Stimulated activated memory B cell treated with anti-CD40 and anti-IgM and Interleukin-4, amounts not matched to agents 10 μg/mL and 1 μg/mL and 100 μg/mL, for 72 hours (primary cell): ENCODE measurements at regions not wholly inside any gene's neighbourhood (a gene's known extent, or its start where the extent isn't known, plus 50 kb on each side); places are given as distances from the start of the nearest gene placed in this dataset.

Source experiments
- ATAC-seq: fragments of 150-1000 bp; cut with Tn5 transposase; 2 replicates; pipeline ENCODE4 v1.10.0; 2021
- H3K27ac Mint-ChIP-seq: one replicate; pipeline ENCODE4 v1.8.0; 2022; ENCODE audit warnings: mild to moderate bottlenecking, mixed read lengths
- H3K27me3 Mint-ChIP-seq: one replicate; pipeline ENCODE4 v1.8.0; 2022; ENCODE audit warnings: mixed read lengths
- H3K36me3 Mint-ChIP-seq: one replicate; pipeline ENCODE4 v1.8.0; 2022; ENCODE audit warnings: mixed read lengths
- H3K4me1 Mint-ChIP-seq: one replicate; pipeline ENCODE4 v1.8.0; 2022; ENCODE audit warnings: mixed read lengths
- H3K4me3 Mint-ChIP-seq: one replicate; pipeline ENCODE4 v1.8.0; 2022; ENCODE audit warnings: mild to moderate bottlenecking, moderate library complexity, mixed read lengths
- H3K9me3 Mint-ChIP-seq: one replicate; pipeline ENCODE4 v1.8.0; 2022; ENCODE audit warnings: mixed read lengths

- Mint-ChIP-seq H3K4me3 (no peak overlapping the region), H3K27ac (no peak overlapping the region), H3K4me1 (peaks cover 15% of the 10 kb centered on the region)
Observed at GRCh38 chr6:163655217-163656121, 241.0 kb downstream of the QKI start.

GRCh38 chr6:163651915-163652668, 237.6 kb downstream of the QKI start:
- Mint-ChIP-seq H3K9me3 (no peaks in the 10 kb centered on the region), H3K36me3 (no peaks in the 10 kb centered on the region), H3K27ac (no peak overlapping the region), H3K4me1 (no peaks in the 10 kb centered on the region), H3K4me3 (no peak overlapping the region), H3K27me3 (peaks cover 8% of the 10 kb centered on the region)
- ATAC-seq, result no peak

More at GRCh38 chr6:163655217-163656121, 241.0 kb downstream of the QKI start:
- Mint-ChIP-seq H3K36me3 (no peaks in the 10 kb centered on the region), H3K9me3 (peaks cover 2% of the 10 kb centered on the region), H3K27me3 (peaks cover 16% of the 10 kb centered on the region)
- no peak for ATAC-seq

GRCh38 chr6:163651426-163651825, 236.9 kb downstream of the QKI start:
- H3K9me3 Mint-ChIP-seq, result no peaks in the 10 kb centered on the region
- ATAC-seq, result no peak
- no peaks in the 10 kb centered on the region for H3K36me3 Mint-ChIP-seq
- H3K27me3 Mint-ChIP-seq, result peaks cover 8% of the 10 kb centered on the region
- no peak overlapping the region for H3K4me3 Mint-ChIP-seq
- no peak overlapping the region for H3K27ac Mint-ChIP-seq
- no peaks in the 10 kb centered on the region for H3K4me1 Mint-ChIP-seq

- H3K9me3 Mint-ChIP-seq, result no peaks in the 10 kb centered on the region
- no peak for ATAC-seq
- H3K36me3 Mint-ChIP-seq, result no peaks in the 10 kb centered on the region
- H3K4me1 Mint-ChIP-seq, result no peaks in the 10 kb centered on the region
- H3K4me3 Mint-ChIP-seq, result no peak overlapping the region
- H3K27ac Mint-ChIP-seq, result no peak overlapping the region
- H3K27me3 Mint-ChIP-seq, result peaks cover 8% of the 10 kb centered on the region
Observed at GRCh38 chr6:163648868-163649267, 234.3 kb downstream of the QKI start.

GRCh38 chr6:163647624-163648023, 233.1 kb downstream of the QKI start:
- H3K27ac Mint-ChIP-seq, result no peak overlapping the region
- no peak overlapping the region for H3K4me3 Mint-ChIP-seq
- H3K27me3 Mint-ChIP-seq, result peaks cover 8% of the 10 kb centered on the region
- no peaks in the 10 kb centered on the region for H3K36me3 Mint-ChIP-seq
- ATAC-seq, result no peak
- no peaks in the 10 kb centered on the region for H3K4me1 Mint-ChIP-seq
- no peaks in the 10 kb centered on the region for H3K9me3 Mint-ChIP-seq

GRCh38 chr6:163646866-163647265, 232.3 kb downstream of the QKI start:
- Mint-ChIP-seq H3K9me3 (no peaks in the 10 kb centered on the region), H3K4me3 (no peak overlapping the region), H3K4me1 (no peaks in the 10 kb centered on the region), H3K36me3 (no peaks in the 10 kb centered on the region), H3K27ac (no peak overlapping the region), H3K27me3 (peaks cover 8% of the 10 kb centered on the region)
- ATAC-seq, result no peak

GRCh38 chr6:163646133-163646532, 231.6 kb downstream of the QKI start:
- no peak for ATAC-seq
- H3K4me1 Mint-ChIP-seq, result no peaks in the 10 kb centered on the region
- H3K27ac Mint-ChIP-seq, result no peak overlapping the region
- H3K9me3 Mint-ChIP-seq, result no peaks in the 10 kb centered on the region
- no peaks in the 10 kb centered on the region for H3K36me3 Mint-ChIP-seq
- H3K27me3 Mint-ChIP-seq, result peaks cover 8% of the 10 kb centered on the region
- H3K4me3 Mint-ChIP-seq, result no peak overlapping the region

GRCh38 chr6:163645560-163645959, 231.0 kb downstream of the QKI start:
- Mint-ChIP-seq H3K4me3 (no peak overlapping the region), H3K27me3 (peaks cover 8% of the 10 kb centered on the region), H3K4me1 (no peaks in the 10 kb centered on the region), H3K36me3 (no peaks in the 10 kb centered on the region), H3K9me3 (no peaks in the 10 kb centered on the region), H3K27ac (no peak overlapping the region)
- no peak for ATAC-seq

- Mint-ChIP-seq H3K27ac (no peak overlapping the region), H3K4me3 (no peak overlapping the region), H3K9me3 (no peaks in the 10 kb centered on the region), H3K36me3 (no peaks in the 10 kb centered on the region), H3K27me3 (peaks cover under 1% of the 10 kb centered on the region), H3K4me1 (no peaks in the 10 kb centered on the region)
- no peak for ATAC-seq
Observed at GRCh38 chr6:163643866-163644265, 229.3 kb downstream of the QKI start.

GRCh38 chr6:163641706-163642105, 227.2 kb downstream of the QKI start:
- Mint-ChIP-seq H3K27me3 (peaks cover 6% of the 10 kb centered on the region), H3K4me1 (no peaks in the 10 kb centered on the region), H3K4me3 (no peak overlapping the region), H3K9me3 (no peaks in the 10 kb centered on the region), H3K27ac (no peak overlapping the region), H3K36me3 (no peaks in the 10 kb centered on the region)
- ATAC-seq, result no peak

- no peaks in the 10 kb centered on the region for H3K9me3 Mint-ChIP-seq
- H3K4me1 Mint-ChIP-seq, result no peaks in the 10 kb centered on the region
- H3K27me3 Mint-ChIP-seq, result peaks cover 10% of the 10 kb centered on the region
- H3K4me3 Mint-ChIP-seq, result no peak overlapping the region
- H3K36me3 Mint-ChIP-seq, result no peaks in the 10 kb centered on the region
- ATAC-seq, result no peak
- no peak overlapping the region for H3K27ac Mint-ChIP-seq
Observed at GRCh38 chr6:163640641-163641040, 226.1 kb downstream of the QKI start.

- peak; percentile 87 for ATAC-seq
- Mint-ChIP-seq H3K27me3 (peaks cover 19% of the 10 kb centered on the region), H3K9me3 (peaks cover 3% of the 10 kb centered on the region), H3K4me1 (no peaks in the 10 kb centered on the region), H3K4me3 (no peak overlapping the region), H3K27ac (no peak overlapping the region), H3K36me3 (no peaks in the 10 kb centered on the region)
Observed at GRCh38 chr6:163637524-163637923, 223.0 kb downstream of the QKI start.

- Mint-ChIP-seq H3K36me3 (no peaks in the 10 kb centered on the region), H3K4me3 (no peak overlapping the region), H3K27ac (no peak overlapping the region), H3K4me1 (no peaks in the 10 kb centered on the region), H3K9me3 (peaks cover 3% of the 10 kb centered on the region), H3K27me3 (peaks cover 19% of the 10 kb centered on the region)
- ATAC-seq, result no peak
Observed at GRCh38 chr6:163635731-163636364, 221.3 kb downstream of the QKI start.

GRCh38 chr6:163635315-163635714, 220.8 kb downstream of the QKI start:
- Mint-ChIP-seq H3K27me3 (peaks cover 19% of the 10 kb centered on the region), H3K4me3 (no peak overlapping the region), H3K9me3 (peaks cover 3% of the 10 kb centered on the region), H3K27ac (no peak overlapping the region), H3K36me3 (no peaks in the 10 kb centered on the region), H3K4me1 (no peaks in the 10 kb centered on the region)
- ATAC-seq, result no peak
